HG02588 (cell line): ENCODE measurements at regions not wholly inside any gene's neighbourhood (a gene's known extent, or its start where the extent isn't known, plus 50 kb on each side); places are given as distances from the start of the nearest gene placed in this dataset.
A peak's percentile ranks its signal among the peaks of the same experiment; 100 is the strongest.

Experiments used
- ATAC-seq: cut with Tn5 transposase; IDR thresholded peaks from one replicate; pipeline ENCODE4 v1.9.1; 2021; ENCODE audit warnings: mild to moderate bottlenecking, moderate library complexity; ENCODE audit not compliant: unreplicated experiment

DNA sequence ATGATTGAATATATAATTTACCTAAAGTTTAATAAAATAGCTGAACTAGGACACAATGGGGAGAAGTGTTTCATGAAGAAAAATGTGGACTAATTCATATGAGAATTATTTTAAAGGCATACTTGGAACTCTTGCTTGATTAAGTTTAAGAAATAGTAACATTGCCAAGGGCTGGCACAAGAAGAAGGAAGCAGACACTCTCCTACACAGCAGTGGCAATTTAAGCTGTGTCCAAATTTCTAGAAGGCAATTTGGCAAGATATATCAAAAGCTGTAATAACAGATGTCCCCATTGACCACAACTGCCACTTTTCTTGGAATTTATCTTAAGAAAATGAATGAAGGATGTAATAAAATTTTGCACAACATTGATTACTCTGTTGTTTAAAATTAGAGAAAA, 209.5 kb upstream of the S100G start:
- ATAC-seq = no peak

DNA sequence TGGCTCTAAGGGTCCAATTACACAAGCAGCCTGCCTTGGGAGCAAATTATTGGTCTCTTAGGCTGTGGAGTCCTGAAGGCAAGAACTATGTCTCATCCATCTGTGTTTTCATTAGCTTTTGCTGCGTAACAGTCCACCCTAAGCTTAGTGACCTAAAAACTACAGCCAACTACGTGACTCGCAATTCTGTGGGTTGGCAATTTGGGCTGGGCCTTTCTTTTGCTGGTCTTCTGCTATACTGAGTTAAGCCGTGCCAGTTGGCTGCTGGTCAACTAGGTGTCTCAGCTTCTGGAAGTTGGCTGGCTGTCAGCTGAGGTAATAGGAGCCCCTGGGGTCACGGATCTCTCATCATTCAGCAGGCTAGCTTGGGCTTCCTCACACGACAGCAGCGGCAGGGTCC, 205.6 kb upstream of the S100G start:
- ATAC-seq = no peak

DNA sequence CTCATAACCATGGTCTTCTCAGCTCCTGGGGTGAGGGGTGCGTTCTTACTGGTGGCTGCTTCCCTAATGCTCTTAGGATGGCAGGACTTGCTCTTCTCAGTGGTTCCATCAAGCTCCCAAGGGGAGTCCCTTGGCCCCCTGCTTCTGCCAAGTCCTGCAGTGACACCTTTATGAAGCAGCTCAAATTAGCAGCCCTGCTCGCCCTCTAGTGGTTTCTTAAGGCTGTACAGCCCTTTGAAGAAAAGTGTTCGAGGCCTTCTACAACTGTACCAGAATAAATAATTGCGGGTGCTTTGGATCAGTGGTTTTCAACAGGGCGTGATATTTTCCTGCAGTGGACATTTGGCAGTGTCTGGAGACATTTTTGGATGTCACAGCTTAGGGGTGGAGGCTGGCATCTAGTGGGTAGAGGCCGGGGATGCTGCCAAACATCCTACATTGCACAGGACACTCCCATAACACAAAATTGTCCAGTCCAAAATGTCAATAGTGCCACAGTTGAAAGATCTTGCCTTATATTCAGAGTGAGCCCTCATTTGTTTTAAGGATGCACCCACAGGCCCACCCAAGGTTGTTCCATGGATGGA, 204.7 kb upstream of the S100G start:
- peak; percentile 51 for ATAC-seq

DNA sequence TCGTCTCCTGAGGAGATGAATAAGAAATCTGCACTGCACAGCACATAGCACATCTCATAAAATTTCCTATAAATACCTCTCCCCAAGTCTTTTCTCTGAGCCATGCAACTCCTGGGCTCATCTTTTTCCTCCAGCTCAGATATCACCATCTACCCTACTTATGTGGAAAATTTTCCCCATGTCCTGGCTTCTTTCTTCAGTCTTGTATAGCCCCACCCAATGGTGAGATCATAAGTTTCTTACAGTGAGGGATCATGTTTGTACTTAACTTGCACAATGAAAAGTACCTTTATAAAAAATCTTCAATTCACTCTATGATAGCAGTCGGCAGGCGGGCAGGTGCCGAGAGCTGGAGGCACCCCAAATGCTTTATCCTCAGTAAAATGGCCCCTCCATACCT, 198.6 kb upstream of the S100G start:
- no peak for ATAC-seq

DNA sequence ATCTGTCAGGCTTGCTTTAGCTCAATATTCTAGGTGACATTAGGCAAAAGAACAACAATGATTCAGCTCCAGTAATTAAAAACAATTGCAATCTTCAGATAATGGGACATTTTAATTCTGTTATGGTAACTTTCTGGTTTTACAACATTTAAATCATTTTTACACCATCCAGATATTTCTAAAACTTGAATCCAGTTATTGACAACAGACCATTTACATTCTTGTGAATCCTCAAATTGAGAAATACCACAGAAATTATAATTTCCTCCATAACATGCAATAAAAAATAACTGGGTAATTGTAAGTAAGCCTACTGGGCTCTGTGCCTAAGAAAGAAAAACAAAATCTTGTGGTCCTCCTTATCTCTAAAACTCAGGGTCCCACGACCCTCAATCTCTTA, 195.0 kb upstream of the S100G start:
- ATAC-seq = no peak

DNA sequence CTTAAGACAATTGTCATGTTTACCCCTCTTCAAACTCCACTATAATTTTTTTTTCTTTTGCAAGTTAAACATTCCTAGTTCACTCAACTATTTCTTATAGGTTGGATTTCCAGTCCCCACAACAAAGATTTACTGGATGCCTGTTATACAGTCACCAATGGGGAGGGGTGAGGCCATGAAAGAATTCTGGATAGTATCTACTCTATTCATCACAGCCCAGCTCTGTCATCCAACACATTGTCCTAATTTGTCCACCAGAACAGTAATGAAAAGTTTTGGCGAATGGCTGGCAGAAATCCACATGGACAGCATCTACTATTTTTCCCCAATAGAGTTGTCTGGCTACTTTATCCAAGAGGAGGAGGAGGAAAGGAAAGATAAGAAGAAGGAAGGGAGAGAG, 192.7 kb upstream of the S100G start:
- no peak for ATAC-seq

DNA sequence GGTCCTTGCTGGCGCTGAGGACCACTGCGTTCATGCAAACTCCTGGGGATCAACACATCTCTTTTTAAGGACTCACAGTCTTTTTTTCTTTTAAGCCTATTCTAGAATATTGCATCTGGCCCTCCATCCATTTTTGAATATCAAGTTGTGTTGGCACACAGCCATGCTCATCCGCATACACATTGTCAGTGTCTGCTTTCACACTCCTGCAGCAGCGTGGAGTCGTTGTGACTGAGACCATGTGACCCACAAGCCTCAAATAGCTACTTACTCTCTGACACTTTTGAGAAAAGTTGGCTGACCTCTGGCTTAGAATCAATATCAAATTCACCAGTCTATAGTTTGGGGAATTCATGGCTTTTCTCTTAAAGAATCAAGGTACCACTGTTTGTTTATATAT, 191.8 kb upstream of the S100G start:
- no peak for ATAC-seq

DNA sequence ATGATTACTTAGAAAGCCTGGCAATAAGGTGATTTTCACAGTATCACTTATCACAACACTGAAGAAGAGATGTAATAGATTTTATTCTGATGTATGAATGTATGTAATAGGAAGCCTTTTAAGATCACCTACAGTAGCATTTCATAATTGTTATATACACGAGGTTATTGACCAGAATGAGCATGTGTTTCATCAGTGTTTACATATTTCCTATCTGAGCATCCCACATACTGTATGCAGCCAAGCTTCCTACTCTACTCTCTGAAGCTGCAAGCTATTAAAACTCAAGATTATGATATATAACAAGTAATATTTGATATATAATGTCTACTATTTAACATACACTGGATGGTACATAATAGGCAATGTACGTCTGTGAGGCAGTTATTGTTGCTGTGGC, 190.9 kb upstream of the S100G start:
- no peak for ATAC-seq

DNA sequence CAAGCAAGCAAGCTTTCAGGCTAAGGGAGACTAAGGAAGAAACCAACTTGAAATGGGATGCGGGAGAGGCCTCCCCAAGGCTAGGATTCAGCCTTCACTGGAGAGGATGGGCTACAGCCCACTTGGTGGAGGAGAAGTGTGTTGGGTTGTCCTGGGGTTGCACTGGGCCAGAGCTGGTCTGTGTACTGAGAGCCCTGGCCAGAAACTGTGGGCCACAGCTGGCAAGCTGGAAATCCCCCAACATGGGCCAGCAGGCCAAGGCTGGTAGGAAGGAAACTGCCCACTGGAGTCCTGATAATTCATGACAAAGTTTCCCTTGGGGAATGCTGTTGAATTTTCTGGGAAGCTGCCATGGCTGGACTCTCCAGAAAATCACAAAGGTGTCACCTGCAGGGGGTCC, 188.0 kb upstream of the S100G start:
- no peak for ATAC-seq

DNA sequence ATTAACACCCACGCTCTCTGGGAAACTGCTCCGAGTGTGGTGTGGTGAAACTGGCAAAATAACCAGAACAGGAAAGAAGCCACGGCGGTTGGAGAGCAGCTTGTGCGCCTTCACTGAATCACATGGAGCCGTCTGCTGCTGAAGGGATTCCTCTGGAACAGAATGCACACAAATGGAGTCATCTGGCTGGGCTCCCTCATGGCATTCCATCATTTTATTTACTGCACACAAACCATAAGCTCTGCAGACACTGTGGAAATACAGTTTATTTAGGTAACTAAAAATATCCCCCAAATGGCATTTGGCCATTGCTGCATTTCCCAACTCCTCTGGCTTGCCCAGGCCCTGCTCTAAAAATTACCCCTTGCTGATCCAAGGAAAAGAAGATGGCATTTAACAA, 187.0 kb upstream of the S100G start:
- ATAC-seq = no peak

DNA sequence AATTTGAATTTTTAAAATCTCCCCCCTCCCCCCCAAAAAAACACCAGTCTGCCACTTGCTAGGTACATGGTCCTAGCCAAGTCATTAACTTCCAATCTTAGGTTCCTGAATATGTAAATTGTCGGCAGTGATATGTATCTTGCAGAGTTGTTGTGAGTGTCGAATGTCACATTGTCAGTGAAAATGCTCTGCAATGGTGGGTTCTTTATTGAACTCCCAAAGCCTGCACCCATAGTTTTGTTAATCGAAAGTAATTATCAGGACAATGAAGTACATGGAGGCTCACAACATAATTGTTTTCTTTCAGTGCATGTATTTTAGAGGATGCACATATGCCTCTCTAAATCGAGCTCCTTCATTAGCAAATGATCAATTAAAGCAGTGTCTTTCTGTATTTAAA, 185.6 kb upstream of the S100G start:
- ATAC-seq = no peak

DNA sequence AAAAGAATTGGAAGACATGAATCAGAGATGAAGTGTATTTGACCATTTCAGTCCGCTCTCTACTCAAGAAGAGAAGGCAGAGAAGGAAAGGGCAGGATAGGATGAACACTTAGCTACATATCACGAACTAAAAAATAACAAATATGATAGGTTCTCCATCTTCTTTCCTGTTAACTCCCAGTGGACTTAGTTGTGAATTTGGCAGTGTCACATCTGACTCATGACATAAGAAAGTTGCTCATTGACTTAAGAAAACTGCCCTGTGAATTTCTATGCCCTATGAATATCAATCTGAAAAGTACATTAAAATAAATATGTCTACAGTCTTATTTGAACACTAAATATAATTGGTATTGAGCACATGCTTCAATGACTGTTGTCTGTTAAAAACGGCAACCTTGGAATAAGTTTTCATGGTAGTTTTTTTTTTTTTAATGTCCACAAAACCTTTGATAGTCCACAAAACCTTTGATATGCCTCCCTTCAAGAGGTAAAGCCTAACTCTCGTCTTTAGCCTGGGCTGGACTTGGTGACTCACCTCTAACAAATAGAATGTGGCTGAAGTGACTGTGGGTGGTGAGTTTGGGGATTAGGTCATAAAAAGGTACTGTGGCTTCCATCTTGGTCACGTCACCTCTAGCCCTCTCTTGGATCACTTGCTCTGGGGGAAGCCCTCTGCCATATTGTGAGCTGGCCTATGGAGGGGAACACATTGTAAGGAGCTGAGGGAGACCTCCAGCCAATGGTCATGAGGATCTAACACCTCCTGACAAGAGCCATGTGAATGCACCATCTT, 184.7 kb upstream of the S100G start:
- no peak for ATAC-seq

DNA sequence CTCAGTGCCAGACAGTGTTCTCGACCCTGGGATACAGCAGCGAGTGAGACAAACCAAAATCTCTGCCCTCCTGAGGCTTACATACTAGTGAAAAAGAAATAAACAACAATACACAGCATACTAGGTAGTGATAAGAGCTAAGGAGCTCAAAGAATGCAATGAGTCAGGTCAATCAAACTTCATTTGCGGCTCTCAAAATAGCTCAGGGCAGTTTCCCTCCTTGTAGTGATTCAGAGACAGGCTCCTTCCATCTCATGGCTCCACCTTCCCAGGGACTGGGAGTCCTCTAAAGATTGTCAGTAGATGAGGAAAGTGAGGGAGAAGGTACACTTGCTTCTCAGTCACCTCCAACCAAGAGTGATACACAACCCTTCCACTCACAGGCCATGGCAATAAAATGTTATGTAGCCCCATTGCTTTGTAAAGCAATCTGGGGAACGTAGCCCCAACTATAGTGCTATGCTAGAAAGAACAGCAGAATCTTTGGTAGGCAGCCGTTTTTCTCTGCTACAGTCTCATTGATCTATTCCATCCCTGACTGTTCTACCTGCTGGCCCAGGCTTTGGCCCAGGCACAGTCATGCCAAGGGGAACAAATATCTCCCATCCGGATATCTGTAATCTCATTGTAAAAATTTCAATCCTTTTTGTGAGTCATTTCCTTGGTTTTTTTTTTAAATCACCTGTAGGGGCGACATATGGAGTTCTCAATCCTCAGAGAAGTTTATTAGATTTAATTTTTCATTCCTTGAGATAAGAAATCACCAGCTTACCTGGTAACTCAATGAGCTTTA, 183.1 kb upstream of the S100G start:
- no peak for ATAC-seq

DNA sequence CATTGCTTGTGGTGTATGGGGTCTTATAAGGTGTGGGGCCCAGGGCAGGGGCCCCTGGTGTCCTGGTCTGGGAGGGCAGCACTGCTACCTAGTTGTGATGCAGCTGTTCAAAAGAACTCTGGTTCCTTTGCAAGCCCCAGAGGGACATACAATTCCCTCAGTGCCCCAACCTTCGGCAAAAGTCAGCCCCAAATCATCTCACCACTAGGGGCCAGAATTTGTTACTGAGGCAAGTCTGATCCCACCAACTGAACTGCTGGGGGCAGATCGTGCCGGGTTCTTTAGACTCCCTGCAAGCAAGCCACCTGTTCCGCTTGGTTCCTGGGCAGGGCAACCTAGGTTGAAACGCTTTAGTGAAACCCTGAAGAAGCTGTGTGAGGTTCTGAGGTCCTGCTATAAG, 180.1 kb upstream of the S100G start:
- ATAC-seq = no peak

DNA sequence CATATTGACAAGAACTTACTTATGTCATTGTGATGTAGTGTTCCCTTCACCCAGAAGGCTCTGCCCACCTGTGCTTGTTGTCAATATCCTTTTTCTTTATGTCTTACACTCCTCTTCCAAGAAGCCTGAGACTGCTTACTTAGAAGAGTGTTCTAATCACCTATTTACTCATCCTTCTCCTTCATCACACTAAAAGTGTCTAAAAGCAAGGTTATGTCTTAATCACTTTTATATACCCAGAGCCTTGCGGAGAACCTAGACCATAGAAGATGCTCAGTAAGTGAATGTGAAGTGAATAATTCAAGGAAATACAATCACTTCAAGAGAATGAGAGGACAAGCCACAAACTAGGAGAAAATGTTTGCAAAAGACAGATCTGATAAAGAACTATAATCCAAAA, 177.6 kb upstream of the S100G start:
- ATAC-seq = no peak

DNA sequence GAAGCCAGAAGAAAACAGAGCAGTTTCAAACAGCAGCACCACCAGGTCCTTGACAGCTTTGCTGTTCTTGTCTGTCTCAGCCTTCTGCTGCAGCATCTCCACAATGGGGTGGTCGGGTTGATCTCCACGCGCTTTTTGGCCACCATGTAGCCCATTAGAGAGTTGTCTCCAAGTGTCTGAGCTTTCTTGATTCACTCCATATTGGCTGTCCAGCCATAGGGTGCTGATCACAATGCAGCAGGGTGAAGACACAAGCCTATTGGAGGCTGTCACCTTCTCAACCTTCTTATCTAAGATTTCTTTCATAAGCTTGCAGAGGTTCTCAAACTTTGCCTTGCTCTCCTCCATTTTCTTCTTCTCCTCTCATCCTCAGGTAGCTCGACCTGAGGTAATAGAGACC, 175.4 kb upstream of the S100G start:
- no peak for ATAC-seq

DNA sequence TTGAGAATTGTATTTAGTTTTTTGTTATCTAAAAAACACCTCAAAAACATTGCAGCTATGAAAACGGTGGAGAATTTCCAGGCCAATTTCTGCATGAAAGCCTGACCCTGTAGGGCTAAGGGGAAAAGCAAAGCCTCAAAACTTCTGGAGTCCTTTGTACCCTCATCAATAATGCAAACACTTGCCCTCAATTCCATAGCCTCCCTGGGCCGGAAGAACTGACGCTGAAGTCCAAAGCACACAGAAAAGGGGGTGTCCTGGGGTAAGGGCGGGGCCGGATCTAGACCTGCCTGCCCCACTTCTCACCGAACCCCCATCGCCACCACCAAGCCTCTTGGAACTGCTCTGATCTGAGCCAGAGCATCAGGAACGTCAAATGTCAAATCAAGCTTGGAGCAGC, 173.9 kb upstream of the S100G start:
- no peak for ATAC-seq

DNA sequence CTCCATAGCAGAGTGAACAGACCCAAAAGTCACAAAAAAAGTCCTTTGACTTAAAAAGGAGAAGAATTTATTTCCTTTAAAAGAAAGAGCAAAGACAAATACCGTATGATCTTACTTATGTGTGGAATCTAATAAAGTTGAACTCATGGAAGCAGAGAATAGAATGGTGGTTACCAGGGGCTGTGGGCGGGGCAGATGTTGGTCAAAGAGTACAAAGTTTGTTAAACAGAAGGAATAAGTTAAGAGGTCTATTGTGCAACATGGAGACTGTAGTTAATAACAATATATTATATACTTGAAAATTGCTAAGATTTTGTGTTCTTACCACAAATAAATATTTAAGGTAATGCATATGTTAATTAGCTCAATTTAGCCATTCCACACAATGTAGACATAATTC, 173.3 kb upstream of the S100G start:
- no peak for ATAC-seq

DNA sequence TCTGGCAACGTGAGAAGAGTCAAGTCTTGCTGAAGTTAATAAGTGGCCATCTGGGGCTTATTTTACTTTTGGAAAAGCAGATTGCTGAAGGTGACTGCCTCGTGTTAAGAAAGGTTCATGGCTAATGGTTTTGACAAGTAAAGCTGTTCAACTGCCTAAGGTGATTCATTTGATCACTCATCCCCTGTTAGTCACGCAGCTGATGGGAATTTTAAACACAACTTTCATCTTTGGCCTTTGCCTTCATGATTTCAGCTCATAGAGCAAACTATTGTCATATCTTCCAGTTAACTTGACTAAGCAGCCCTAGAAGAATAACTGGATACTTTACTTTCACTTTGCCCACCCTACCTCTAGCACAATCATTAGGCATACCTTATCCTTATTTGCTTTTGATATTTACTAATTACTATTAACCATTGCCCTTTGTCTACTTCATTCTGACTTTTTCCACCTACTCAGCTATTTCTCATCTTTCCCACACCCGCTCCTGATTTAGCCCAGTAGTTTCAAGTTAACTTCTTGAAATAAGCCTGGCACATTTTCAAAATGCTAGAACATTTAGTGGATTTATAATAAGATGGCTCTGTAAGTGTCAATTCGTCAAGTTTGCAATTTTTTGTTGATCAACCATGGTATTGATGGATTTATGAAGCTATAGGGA, 170.6 kb upstream of the S100G start:
- no peak for ATAC-seq

DNA sequence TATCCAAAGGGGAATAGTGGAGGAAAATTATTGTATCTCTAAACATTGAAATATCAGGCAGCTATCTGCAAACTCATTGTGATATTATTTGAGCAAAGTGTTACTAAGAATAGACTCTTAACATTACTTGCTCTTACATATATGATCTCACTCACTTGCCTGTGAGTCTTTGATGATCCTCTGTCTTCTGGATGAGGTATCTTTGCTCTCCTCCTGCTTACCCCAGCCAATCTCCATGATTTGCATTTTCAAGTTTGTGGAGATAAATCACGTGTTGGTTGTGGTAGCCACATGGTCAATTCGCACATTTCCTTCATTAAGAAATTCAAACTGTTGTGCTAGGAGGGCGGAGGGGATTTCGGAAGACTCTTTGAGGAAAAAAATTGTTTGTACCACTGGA, 169.9 kb upstream of the S100G start:
- no peak for ATAC-seq

DNA sequence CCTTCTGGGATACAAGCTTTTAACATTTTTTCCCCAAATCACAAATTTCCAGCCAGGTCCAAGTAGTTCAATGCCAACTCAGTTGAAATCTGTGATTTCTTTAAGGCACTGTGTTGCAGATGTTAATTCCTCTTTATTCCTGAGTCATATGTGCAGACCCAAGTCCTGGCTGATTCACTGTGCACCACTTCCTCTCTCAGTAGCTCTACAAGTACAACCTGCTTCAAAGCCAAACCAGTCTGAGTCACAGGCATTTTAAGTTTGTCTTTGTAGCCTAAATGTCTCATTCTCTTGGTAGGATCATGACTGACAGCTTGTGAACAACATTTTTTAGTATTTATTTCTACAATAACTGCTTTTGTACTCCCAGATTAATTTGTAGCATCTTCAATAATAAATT, 165.6 kb upstream of the S100G start:
- no peak for ATAC-seq
